SH-SY5Y (cell line): ENCODE measurements at regions not wholly inside any gene's neighbourhood (a gene's known extent, or its start where the extent isn't known, plus 50 kb on each side); places are given as distances from the start of the nearest gene placed in this dataset.

Experiments
- GATA2 ChIP-seq: IDR thresholded peaks from 2 replicates; pipeline ENCODE4 v1.6.1; 2011; ENCODE audit warnings: mild to moderate bottlenecking, low read depth, low read length
- GATA3 ChIP-seq: IDR thresholded peaks from 2 replicates; pipeline ENCODE4 v1.6.1; 2011; ENCODE audit warnings: low read depth, mild to moderate bottlenecking, low read length, moderate library complexity

GRCh38 chr9:87276327-87276841, 221.3 kb upstream of the DAPK1 start:
- TF ChIP-seq GATA2 (no peak), GATA3 (no peak)
